K562 (cell line): ENCODE measurements at regions not wholly inside any gene's neighbourhood (a gene's known extent, or its start where the extent isn't known, plus 50 kb on each side); places are given as distances from the start of the nearest gene placed in this dataset.

Experiments
- ATAC-seq: fragments of 200-7000 bp; cut with Tn5 transposase; 3 replicates; pipeline ENCODE4 v1.9.1; 2020; ENCODE audit warnings: moderate library complexity
- BruUV-seq: library from RNA; stranded (reverse); fragments of 400-500 nt; replicated peaks from 2 replicates; lab custom pipeline; 2021; lab: Mats Ljungman, UMichigan
- CTCF ChIA-PET: fragments of 300-600 bp; formaldehyde crosslinking; extraction: SDS; loops from one replicate; lab custom pipeline; 2021; ENCODE audit warnings: low intra/inter-chr PET ratio; lab: Yijun Ruan, JAX
- POLR2A ChIA-PET: fragments of 300-600, 350-650 bp; sonication (Branson Sonifier 250); formaldehyde crosslinking; extraction: SDS; loops from one replicate; lab custom pipeline; 2021; ENCODE audit warnings: antibody characterized with exemption, inconsistent platforms; lab: Yijun Ruan, JAX
- DNase-seq, 4 experiments: peaks; one replicate each; pipeline versions ENCODE4 v3.0.0 to v3.0.0-alpha.2; 2011 to 2018; ENCODE audit warnings: low spot score in 3 of 4, mixed read lengths in 3 of 4; ENCODE audit errors: extremely low read depth in 1 of 4
- FAIRE-seq: peaks from 2 replicates; lab custom pipeline; 2011; peaks lifted over from hg19 to GRCh38; lab: Jason Lieb, UNC
- H2AFZ ChIP-seq: 2 replicates; pipeline ENCODE4 v1.6.0; 2011; ENCODE audit warnings: low read depth, low read length, control low read depth, inconsistent platforms
- H3K27ac ChIP-seq: fragments of 200-600 bp; 3 replicates; pipeline ENCODE4 v1.8.0; 2011; ENCODE audit warnings: low read depth, mild to moderate bottlenecking, control low read depth, inconsistent platforms, low read length, moderate library complexity, mixed read lengths; ENCODE audit errors: extremely low read depth
- H3K27me3 ChIP-seq, 2 experiments: fragments of 300-600 bp in 1 of 2; 2 replicates in 1 of 2; 3 replicates in 1 of 2; pipeline versions ENCODE4 v1.6.0 to v1.8.0; 2011; ENCODE audit warnings: inconsistent platforms in 2 of 2, low read length in 2 of 2, mild to moderate bottlenecking in 1 of 2, mixed read lengths in 1 of 2, moderate library complexity in 1 of 2; ENCODE audit not compliant: control insufficient read depth in 2 of 2, insufficient read depth in 2 of 2
- H3K36me3 ChIP-seq: fragments of 300-600 bp; 3 replicates; pipeline ENCODE4 v1.8.0; 2011; ENCODE audit warnings: mild to moderate bottlenecking, low read length, inconsistent platforms; ENCODE audit not compliant: control insufficient read depth, insufficient read depth
- H3K4me1 ChIP-seq, 2 experiments: fragments of 200-600 bp in 1 of 2; replicated peaks in 1 of 2; 2 replicates in 1 of 2; 3 replicates in 1 of 2; pipeline versions ENCODE4 v1.5.1 to v1.8.0; 2011; ENCODE audit warnings: inconsistent platforms in 2 of 2, low read length in 2 of 2, mild to moderate bottlenecking in 1 of 2, mixed read lengths in 1 of 2, moderate library complexity in 1 of 2; ENCODE audit not compliant: control insufficient read depth in 2 of 2, insufficient read depth in 2 of 2
- H3K4me2 ChIP-seq: 2 replicates; pipeline ENCODE4 v1.6.1; 2011; ENCODE audit warnings: low read length, control low read depth, inconsistent platforms, mixed read lengths; ENCODE audit not compliant: insufficient read depth
- H3K4me3 ChIP-seq: fragments of 200-600 bp; sonication (generic), shearing (Covaris generic); 2 replicates; pipeline ENCODE4 v1.5.1; 2016; ENCODE audit warnings: control low read depth, inconsistent platforms
- H3K79me2 ChIP-seq: fragments of 200-600 bp; 3 replicates; pipeline ENCODE4 v1.8.0; 2011; ENCODE audit warnings: low read length, inconsistent platforms; ENCODE audit not compliant: control insufficient read depth, insufficient read depth
- H3K9ac ChIP-seq, 2 experiments: 2 replicates each; pipeline versions ENCODE4 v1.6.0 to v1.6.1; 2011; ENCODE audit warnings: low read depth in 2 of 2, low read length in 2 of 2, control low read depth in 1 of 2, inconsistent platforms in 1 of 2, mild to moderate bottlenecking in 1 of 2, mixed read lengths in 1 of 2; ENCODE audit not compliant: insufficient read depth in 1 of 2
- H3K9me1 ChIP-seq: one replicate; pipeline ENCODE4 v1.6.0; 2011; ENCODE audit warnings: inconsistent platforms, mild to moderate bottlenecking, low read length, moderate library complexity; ENCODE audit not compliant: control insufficient read depth, insufficient read depth
- H3K9me3 ChIP-seq: replicated peaks from 2 replicates; pipeline ENCODE4 v1.5.1; 2011; ENCODE audit warnings: low read depth, low read length, inconsistent platforms; ENCODE audit not compliant: control insufficient read depth, insufficient read depth
- H4K20me1 ChIP-seq: replicated peaks from 2 replicates; pipeline ENCODE4 v1.6.1; 2011; ENCODE audit warnings: low read length, inconsistent platforms, mixed read lengths; ENCODE audit not compliant: control insufficient read depth, insufficient read depth
- BRF1 ChIP-seq: IDR thresholded peaks from 3 replicates; pipeline ENCODE4 v1.6.1; 2011; ENCODE audit warnings: borderline replicate concordance, mild to moderate bottlenecking; ENCODE audit not compliant: insufficient read length; ENCODE audit errors: extremely low read depth
- EP400 ChIP-seq: fragments of 450-650 bp; IDR thresholded peaks from 2 replicates; pipeline ENCODE4 v1.6.1; 2017; ENCODE audit warnings: antibody characterized with exemption, mild to moderate bottlenecking, moderate library complexity
- ZBED1 ChIP-seq: IDR thresholded peaks from 2 replicates; pipeline ENCODE4 v1.6.1; 2014
- ZNF445 ChIP-seq: fragments of 250-450 bp; sonication (Bioruptor Pico); IDR thresholded peaks from 2 replicates; pipeline ENCODE4 v1.4.0; 2020; ENCODE audit warnings: low read depth, mild to moderate bottlenecking, moderate library complexity
- WGBS: fragments of 100-300 bp; shearing (Covaris generic); methylation state at CpG from one replicate; pipeline ENCODE4 v1.1.6; 2016; ENCODE audit warnings: low coverage, mixed read lengths; ENCODE audit not compliant: insufficient coverage; ENCODE audit errors: missing lambda C conversion rate; 5-methylcytosine and 5-hydroxymethylcytosine counted together
- in situ Hi-C: fragments of 300-500 bp; cut with MboI; formaldehyde crosslinking; loops from 4 replicates; pipeline ENCODE4 v1.15.0; 2018; ENCODE audit warnings: inconsistent platforms, mixed read lengths
- intact Hi-C: fragments of 100-400 bp; cut with micrococcal nuclease; formaldehyde crosslinking; loops from 2 replicates; pipeline ENCODE4 v1.14.2; 2022
- TF ChIP-seq, protein P1 (sequence below): fragments of 450-650 bp; IDR thresholded peaks from 2 replicates; pipeline ENCODE4 v1.7.1; 2018; ENCODE audit warnings: mild to moderate bottlenecking, low read depth; ENCODE audit not compliant: partially characterized antibody
- TF ChIP-seq, protein P2 (sequence below): sonication (generic); IDR thresholded peaks from 2 replicates; pipeline ENCODE4 v1.6.1; 2016
- TF ChIP-seq, protein P3 (sequence below): fragments of 150-350 bp; conservative IDR thresholded peaks from 2 replicates; pipeline ENCODE4 v1.6.1; 2014; ENCODE audit warnings: low read length
- TF ChIP-seq, protein P4 (sequence below): fragments of 450-650 bp; IDR thresholded peaks from 2 replicates; pipeline ENCODE4 v1.6.1; 2018; ENCODE audit not compliant: partially characterized antibody

DNA sequence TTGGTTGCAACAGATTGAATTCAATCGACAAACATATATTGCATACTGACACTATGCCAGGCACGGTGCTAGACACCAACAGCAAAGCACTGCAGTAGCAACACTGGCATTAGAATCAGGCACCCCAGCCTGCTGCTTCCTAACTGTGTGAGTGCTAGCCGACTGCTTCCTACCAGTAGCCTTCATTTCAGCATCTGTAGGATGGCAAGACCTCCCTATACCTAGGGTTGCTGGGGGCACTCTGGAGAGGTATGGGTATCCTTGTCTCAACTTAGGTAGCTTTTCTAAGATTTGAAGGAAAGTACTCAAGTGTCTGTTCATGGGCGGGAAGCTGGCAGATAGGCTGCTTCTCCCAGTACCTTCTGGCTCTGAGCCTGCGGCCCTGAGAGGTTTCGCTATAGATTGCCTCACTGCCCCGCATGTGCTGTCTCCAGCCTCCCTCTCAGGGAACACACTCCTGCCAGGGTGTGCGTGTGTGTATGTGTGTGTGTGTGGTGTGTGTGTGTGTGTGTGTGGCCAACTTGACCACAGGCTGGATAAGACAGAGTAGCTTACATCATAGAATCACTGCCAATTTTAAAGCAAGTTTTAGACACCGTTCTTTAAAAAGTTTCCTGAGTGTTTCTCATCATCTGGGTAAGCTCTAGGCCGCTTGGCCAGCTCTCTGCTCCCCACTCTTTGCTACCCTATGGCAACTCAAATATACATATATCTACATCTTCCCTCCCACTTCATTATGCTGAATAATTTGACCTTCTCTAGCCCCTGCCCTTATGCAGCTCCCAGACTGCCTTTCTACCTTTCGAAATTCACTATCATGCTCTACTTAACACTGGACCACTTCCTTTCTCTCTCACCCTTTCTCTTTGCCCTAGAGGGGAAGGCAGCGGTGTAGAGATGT, 97.0 kb upstream of the PJA1 start (continued):
- TF ChIP-seq, protein P1, sequence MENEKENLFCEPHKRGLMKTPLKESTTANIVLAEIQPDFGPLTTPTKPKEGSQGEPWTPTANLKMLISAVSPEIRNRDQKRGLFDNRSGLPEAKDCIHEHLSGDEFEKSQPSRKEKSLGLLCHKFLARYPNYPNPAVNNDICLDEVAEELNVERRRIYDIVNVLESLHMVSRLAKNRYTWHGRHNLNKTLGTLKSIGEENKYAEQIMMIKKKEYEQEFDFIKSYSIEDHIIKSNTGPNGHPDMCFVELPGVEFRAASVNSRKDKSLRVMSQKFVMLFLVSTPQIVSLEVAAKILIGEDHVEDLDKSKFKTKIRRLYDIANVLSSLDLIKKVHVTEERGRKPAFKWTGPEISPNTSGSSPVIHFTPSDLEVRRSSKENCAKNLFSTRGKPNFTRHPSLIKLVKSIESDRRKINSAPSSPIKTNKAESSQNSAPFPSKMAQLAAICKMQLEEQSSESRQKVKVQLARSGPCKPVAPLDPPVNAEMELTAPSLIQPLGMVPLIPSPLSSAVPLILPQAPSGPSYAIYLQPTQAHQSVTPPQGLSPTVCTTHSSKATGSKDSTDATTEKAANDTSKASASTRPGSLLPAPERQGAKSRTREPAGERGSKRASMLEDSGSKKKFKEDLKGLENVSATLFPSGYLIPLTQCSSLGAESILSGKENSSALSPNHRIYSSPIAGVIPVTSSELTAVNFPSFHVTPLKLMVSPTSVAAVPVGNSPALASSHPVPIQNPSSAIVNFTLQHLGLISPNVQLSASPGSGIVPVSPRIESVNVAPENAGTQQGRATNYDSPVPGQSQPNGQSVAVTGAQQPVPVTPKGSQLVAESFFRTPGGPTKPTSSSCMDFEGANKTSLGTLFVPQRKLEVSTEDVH: no peak

DNA sequence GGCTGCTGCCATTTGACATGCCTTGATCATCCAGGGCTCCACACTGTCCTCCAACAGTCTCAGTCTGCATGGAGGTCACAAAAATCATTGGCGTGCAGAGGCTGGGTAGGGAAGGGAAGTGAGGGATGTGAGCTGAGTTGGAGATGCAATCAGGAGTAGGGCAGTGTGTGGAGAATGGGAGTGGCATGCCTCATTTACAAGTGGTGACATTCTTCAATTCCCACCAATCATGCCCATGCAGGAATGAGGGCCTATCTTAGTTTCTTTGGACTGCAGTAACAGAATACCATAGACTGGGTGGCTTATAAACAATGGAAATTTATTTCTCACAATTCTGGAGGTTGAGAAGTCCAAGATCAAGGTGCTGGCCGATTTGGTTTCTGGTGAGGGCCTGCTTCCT, 94.9 kb upstream of the PJA1 start:
- H2AFZ ChIP-seq: no peak overlapping the region
- no peak overlapping the region for H3K4me3 ChIP-seq
- H3K79me2 ChIP-seq: no peaks in the 10 kb centered on the region
- POLR2A ChIA-PET: no interaction called here
- H3K36me3 ChIP-seq: no peaks in the 10 kb centered on the region
- H3K4me1 ChIP-seq: no peaks in the 10 kb centered on the region
- H4K20me1 ChIP-seq: no peaks in the 10 kb centered on the region
- H3K9me3 ChIP-seq: no peaks in the 10 kb centered on the region
- H3K9ac ChIP-seq: no peak overlapping the region
- BruUV-seq: no TSS peak
- no peak for ATAC-seq
- no peak for DNase-seq
- FAIRE-seq: no peak
- no peak overlapping the region for H3K4me2 ChIP-seq
- intact Hi-C loops (no loop called here), in situ Hi-C loops (no loop called here)
- peaks cover 2 to 20% of the 10 kb centered on the region in 2 experiments; a peak in 3 of 5 replicates for H3K27me3 ChIP-seq
- 0% methylated on average over 2 of the region's 2 CpGs for WGBS
- H3K9me1 ChIP-seq: no peaks in the 10 kb centered on the region
- H3K27ac ChIP-seq: no peak overlapping the region
- CTCF ChIA-PET: no interaction called here
- TF ChIP-seq ZBED1: no peak
- TF ChIP-seq, protein P2, sequence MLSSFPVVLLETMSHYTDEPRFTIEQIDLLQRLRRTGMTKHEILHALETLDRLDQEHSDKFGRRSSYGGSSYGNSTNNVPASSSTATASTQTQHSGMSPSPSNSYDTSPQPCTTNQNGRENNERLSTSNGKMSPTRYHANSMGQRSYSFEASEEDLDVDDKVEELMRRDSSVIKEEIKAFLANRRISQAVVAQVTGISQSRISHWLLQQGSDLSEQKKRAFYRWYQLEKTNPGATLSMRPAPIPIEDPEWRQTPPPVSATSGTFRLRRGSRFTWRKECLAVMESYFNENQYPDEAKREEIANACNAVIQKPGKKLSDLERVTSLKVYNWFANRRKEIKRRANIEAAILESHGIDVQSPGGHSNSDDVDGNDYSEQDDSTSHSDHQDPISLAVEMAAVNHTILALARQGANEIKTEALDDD: no peak
- TF ChIP-seq BRF1: no peak
- TF ChIP-seq, protein P3, sequence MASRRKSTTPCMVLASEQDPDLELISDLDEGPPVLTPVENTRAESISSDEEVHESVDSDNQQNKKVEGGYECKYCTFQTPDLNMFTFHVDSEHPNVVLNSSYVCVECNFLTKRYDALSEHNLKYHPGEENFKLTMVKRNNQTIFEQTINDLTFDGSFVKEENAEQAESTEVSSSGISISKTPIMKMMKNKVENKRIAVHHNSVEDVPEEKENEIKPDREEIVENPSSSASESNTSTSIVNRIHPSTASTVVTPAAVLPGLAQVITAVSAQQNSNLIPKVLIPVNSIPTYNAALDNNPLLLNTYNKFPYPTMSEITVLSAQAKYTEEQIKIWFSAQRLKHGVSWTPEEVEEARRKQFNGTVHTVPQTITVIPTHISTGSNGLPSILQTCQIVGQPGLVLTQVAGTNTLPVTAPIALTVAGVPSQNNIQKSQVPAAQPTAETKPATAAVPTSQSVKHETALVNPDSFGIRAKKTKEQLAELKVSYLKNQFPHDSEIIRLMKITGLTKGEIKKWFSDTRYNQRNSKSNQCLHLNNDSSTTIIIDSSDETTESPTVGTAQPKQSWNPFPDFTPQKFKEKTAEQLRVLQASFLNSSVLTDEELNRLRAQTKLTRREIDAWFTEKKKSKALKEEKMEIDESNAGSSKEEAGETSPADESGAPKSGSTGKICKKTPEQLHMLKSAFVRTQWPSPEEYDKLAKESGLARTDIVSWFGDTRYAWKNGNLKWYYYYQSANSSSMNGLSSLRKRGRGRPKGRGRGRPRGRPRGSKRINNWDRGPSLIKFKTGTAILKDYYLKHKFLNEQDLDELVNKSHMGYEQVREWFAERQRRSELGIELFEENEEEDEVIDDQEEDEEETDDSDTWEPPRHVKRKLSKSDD: no peak
- no peak for TF ChIP-seq ZNF445 (CRISPR knock-in tag)
- TF ChIP-seq EP400: no peak
- TF ChIP-seq, protein P4, sequence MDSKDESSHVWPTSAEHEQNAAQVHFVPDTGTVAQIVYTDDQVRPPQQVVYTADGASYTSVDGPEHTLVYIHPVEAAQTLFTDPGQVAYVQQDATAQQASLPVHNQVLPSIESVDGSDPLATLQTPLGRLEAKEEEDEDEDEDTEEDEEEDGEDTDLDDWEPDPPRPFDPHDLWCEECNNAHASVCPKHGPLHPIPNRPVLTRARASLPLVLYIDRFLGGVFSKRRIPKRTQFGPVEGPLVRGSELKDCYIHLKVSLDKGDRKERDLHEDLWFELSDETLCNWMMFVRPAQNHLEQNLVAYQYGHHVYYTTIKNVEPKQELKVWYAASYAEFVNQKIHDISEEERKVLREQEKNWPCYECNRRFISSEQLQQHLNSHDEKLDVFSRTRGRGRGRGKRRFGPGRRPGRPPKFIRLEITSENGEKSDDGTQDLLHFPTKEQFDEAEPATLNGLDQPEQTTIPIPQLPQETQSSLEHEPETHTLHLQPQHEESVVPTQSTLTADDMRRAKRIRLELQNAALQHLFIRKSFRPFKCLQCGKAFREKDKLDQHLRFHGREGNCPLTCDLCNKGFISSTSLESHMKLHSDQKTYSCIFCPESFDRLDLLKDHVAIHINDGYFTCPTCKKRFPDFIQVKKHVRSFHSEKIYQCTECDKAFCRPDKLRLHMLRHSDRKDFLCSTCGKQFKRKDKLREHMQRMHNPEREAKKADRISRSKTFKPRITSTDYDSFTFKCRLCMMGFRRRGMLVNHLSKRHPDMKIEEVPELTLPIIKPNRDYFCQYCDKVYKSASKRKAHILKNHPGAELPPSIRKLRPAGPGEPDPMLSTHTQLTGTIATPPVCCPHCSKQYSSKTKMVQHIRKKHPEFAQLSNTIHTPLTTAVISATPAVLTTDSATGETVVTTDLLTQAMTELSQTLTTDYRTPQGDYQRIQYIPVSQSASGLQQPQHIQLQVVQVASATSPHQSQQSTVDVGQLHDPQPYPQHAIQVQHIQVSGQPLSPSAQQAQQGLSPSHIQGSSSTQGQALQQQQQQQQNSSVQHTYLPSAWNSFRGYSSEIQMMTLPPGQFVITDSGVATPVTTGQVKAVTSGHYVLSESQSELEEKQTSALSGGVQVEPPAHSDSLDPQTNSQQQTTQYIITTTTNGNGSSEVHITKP: no peak
